Ascending aorta (tissue), 2 donors: ENCODE measurements at regions not wholly inside any gene's neighbourhood (a gene's known extent, or its start where the extent isn't known, plus 50 kb on each side); places are given as distances from the start of the nearest gene placed in this dataset.

ENCODE experiments used
- DNase-seq, 2 donors: peaks; one replicate each; pipeline ENCODE4 v3.0.0-alpha.2; 2019; ENCODE audit warnings: low spot score in 2 of 2
- H3K27ac ChIP-seq, 2 donors: fragments of 200-600 bp; sonication (generic); one replicate each; pipeline ENCODE4 v1.5.1; 2016 to 2017; ENCODE audit warnings: mild to moderate bottlenecking in 1 of 2
- H3K27me3 ChIP-seq: fragments of 200-600 bp; sonication (generic); one replicate; pipeline ENCODE4 v1.5.1; 2017
- H3K36me3 ChIP-seq, 2 donors: fragments of 200-600 bp; sonication (generic); one replicate each; pipeline ENCODE4 v1.5.1; 2016
- H3K4me1 ChIP-seq, 2 donors: fragments of 200-600 bp; sonication (generic); one replicate each; pipeline ENCODE4 v1.5.1; 2016 to 2017; ENCODE audit warnings: mild to moderate bottlenecking in 1 of 2
- H3K4me3 ChIP-seq, 2 donors: fragments of 200-600 bp; sonication (generic); one replicate each; pipeline ENCODE4 v1.5.1; 2016 to 2017; ENCODE audit warnings: mild to moderate bottlenecking in 1 of 2
- H3K9me3 ChIP-seq, 2 donors: fragments of 200-600 bp; sonication (generic); one replicate each; pipeline ENCODE4 v1.5.1; 2016
- CTCF ChIP-seq, 3 experiments: fragments of 200-600 bp in 2 of 3; fragments of 450-650 bp in 1 of 3; sonication (generic) in 2 of 3; IDR thresholded peaks; one replicate each; pipeline ENCODE4 v1.5.1; 2016 to 2019; ENCODE audit warnings: antibody characterized with exemption in 3 of 3, mild to moderate bottlenecking in 1 of 3, moderate library complexity in 1 of 3
- intact Hi-C: fragments of 100-400 bp; cut with DNase I; formaldehyde crosslinking; loops from one replicate; pipeline ENCODE4 v1.15.1; 2023

- H3K27me3 ChIP-seq = no peaks in the 10 kb centered on the region
- no peaks in the 10 kb centered on the region for H3K9me3 ChIP-seq
- no peaks in the 10 kb centered on the region for H3K36me3 ChIP-seq
- intact Hi-C loops = no loop called here
- H3K4me3 ChIP-seq = no peak overlapping the region
- no peak overlapping the region for H3K27ac ChIP-seq
- DNase-seq = no peak
- no peak for TF ChIP-seq CTCF (IDR thresholded peaks at IDR 0.05)
- no peaks in the 10 kb centered on the region for H3K4me1 ChIP-seq
Measured at GRCh38 chr3:106088304-106088703, 219.5 kb upstream of the CBLB start.

- Histone ChIP-seq H3K36me3 (no peaks in the 10 kb centered on the region), H3K4me1 (no peaks in the 10 kb centered on the region), H3K27ac (no peak overlapping the region), H3K4me3 (no peak overlapping the region), H3K9me3 (no peaks in the 10 kb centered on the region), H3K27me3 (no peaks in the 10 kb centered on the region)
- DNase-seq = no peak
- intact Hi-C loops = no loop called here
- no peak for TF ChIP-seq CTCF (IDR thresholded peaks at IDR 0.05)
Measured at GRCh38 chr3:106088899-106089298, 220.1 kb upstream of the CBLB start.

GRCh38 chr3:106089806-106090205 is 221.0 kb upstream of the CBLB start:
- TF ChIP-seq CTCF (IDR thresholded peaks at IDR 0.05) = no peak
- Histone ChIP-seq H3K27me3 (no peaks in the 10 kb centered on the region), H3K36me3 (no peaks in the 10 kb centered on the region), H3K27ac (no peak overlapping the region), H3K9me3 (no peaks in the 10 kb centered on the region), H3K4me3 (no peak overlapping the region), H3K4me1 (no peaks in the 10 kb centered on the region)
- no peak for DNase-seq
- intact Hi-C loops = no loop called here

GRCh38 chr3:106092792-106093191 is 224.0 kb upstream of the CBLB start:
- intact Hi-C loops = no loop called here
- Histone ChIP-seq H3K27ac (no peak overlapping the region), H3K4me1 (no peaks in the 10 kb centered on the region), H3K36me3 (no peaks in the 10 kb centered on the region), H3K27me3 (no peaks in the 10 kb centered on the region), H3K9me3 (no peaks in the 10 kb centered on the region), H3K4me3 (no peak overlapping the region)
- no peak for DNase-seq
- TF ChIP-seq CTCF (IDR thresholded peaks at IDR 0.05) = no peak

GRCh38 chr3:106093616-106094015 is 224.8 kb upstream of the CBLB start:
- Histone ChIP-seq H3K27ac (no peak overlapping the region), H3K36me3 (no peaks in the 10 kb centered on the region), H3K4me3 (no peak overlapping the region), H3K9me3 (no peaks in the 10 kb centered on the region), H3K4me1 (no peaks in the 10 kb centered on the region), H3K27me3 (no peaks in the 10 kb centered on the region)
- intact Hi-C loops = no loop called here
- no peak for TF ChIP-seq CTCF (IDR thresholded peaks at IDR 0.05)
- DNase-seq = no peak

- H3K27ac ChIP-seq = no peak overlapping the region
- no peak for DNase-seq
- no peak overlapping the region for H3K4me3 ChIP-seq
- H3K4me1 ChIP-seq = no peaks in the 10 kb centered on the region
- no peaks in the 10 kb centered on the region for H3K36me3 ChIP-seq
- intact Hi-C loops = no loop called here
- no peak for TF ChIP-seq CTCF (IDR thresholded peaks at IDR 0.05)
- peaks cover 0 to 5% of the 10 kb centered on the region in 2 donors for H3K9me3 ChIP-seq
- no peaks in the 10 kb centered on the region for H3K27me3 ChIP-seq
Measured at GRCh38 chr3:106097817-106098435, 229.1 kb upstream of the CBLB start.
